Right kidney (tissue), 1 donor: ENCODE measurements at regions not wholly inside any gene's neighbourhood (a gene's known extent, or its start where the extent isn't known, plus 50 kb on each side); places are given as distances from the start of the nearest gene placed in this dataset.

ENCODE experiments used
- DNase-seq: peaks from one replicate; pipeline ENCODE4 v3.0.0-alpha.2; 2016

DNA sequence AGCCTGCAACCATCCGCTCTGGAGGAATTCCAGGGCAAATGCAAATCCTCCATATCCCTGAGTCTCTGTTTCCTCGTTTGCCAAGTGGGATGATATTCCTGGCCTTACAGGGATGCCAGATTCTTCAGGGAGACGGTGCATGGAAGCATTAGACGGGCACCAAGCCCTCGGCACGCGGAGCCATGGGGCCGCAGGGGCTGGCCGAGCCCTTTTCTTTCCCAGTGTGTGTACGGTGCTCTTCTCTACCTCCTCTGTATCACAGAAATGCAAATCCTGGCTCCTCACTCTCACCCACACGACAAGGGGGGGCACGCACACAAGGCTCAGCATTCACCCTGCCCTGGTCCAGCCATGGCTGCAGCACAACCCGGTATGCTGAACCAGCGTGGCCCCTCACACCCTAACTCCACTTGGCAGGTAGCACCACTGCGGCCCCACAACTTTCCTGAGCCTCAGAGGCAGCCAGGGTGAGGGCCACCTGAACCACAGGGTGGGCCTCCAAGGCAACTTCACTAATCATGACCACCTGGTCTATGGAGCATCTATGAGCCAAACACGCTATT is 64.1 kb upstream of the SALL3 start:
- no peak for DNase-seq

- DNase-seq = no peak
Observed at GRCh38 chr18:78918707-78919106, 60.9 kb upstream of the SALL3 start.

GRCh38 chr18:78919956-78920355 is 59.7 kb upstream of the SALL3 start:
- no peak for DNase-seq

DNA sequence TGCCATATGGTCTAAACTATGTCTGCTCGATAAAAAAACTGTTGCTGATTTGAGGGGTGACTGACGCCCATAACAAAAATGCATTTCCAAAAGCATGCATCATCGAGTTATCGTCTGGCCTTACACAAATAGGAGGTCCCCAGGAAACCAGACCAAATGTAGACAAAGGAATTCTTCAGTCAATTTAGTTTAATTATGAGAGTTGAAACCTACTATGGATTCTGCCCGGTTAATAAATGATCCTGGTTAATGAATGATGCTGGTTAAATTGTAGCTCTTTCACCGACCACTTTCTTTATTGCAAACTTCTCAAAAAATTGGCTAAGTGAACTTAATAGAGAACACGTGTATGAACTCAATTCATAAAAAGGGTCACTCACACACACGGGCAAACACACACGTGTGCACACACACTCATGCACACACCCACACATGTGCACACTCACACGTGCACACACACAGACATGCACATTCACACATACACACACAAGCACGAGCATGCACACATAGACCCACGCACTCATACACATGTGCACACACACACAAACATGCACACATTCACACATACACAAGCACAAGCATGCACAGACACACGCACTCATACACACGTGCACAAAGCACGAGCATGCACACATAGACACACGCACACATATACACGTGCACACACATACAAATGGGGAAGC is 59.0 kb upstream of the SALL3 start:
- peak; percentile 40 for DNase-seq

DNA sequence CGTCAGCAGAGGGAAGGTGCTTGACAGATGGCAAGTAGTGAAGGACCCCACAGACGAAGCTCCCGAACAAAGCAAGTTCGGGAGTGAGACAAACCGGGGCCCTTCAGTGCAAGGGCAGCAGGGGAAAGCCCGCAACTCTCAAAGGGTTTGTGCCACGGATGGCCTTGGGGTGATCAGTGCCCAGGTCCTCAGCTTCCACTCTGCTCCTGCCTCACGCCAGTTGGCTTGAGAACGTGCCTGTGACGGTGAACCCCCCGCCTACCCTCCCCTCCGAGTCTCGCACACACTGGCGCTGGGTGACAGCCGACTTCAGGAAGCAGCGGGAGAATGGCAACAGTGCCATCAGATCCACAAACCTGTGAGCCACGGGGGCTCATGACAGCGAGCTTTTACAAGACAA is 56.8 kb upstream of the SALL3 start:
- DNase-seq = no peak

- DNase-seq = no peak
Observed at GRCh38 chr18:78924301-78924700, 55.3 kb upstream of the SALL3 start.

DNA sequence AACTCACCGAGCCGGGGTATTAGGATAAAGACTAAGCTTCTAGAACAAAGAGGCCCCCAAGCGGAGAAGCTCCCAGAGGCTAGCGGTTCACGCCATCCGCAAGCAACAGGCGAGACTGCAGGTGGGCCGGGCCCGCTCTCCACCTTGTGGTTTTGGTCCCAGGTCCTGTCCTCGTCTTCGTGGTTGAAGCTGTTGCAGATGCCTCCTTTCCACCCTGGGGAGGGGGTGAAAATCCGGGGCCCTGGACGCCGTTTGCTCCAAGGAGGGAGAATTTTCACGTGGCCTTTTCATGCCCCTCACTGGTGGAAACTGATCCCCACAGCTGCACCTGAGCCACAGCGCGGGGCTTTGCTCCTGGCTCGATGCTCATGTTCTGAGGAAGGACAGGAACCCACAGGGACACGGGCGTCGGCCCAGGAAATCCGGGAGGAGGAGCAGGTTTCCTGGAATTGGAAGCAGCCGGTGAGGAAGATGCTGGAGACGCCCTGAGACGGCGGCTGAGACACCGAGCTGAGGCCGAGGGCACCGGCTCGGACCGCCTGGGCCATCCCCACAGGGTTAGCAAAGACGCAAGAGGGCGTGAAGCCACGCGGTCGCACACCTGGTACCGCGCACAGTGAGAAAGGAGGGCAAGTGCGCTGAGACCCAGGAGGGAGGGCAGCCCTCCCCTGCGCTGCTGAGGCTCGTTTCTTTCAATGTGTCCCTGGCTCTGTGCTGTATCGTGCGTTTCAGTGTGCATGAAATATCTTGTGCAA is 54.7 kb upstream of the SALL3 start:
- no peak for DNase-seq

- no peak for DNase-seq
Observed at GRCh38 chr18:78925557-78926242, 53.9 kb upstream of the SALL3 start.

DNA sequence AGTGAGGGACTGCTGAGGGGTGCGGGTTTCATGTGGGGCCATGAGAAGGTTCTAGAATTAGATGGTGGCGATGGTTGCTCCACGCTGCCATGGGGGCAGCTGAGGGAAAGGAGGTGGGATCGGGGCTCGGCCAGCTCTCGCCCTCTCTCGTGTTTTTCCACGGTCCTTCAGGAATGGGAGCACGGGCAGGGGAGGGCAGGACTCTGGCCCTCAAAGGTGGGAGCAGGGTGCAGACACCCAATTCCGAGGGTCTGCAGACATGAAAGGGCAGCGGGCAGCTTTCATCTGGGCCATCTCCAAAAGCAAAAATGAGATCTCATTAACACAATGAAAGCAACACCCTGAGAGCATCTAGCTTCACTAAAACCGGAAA is 53.4 kb upstream of the SALL3 start:
- no peak for DNase-seq

GRCh38 chr18:78927156-78927555 is 52.5 kb upstream of the SALL3 start:
- DNase-seq = no peak

DNA sequence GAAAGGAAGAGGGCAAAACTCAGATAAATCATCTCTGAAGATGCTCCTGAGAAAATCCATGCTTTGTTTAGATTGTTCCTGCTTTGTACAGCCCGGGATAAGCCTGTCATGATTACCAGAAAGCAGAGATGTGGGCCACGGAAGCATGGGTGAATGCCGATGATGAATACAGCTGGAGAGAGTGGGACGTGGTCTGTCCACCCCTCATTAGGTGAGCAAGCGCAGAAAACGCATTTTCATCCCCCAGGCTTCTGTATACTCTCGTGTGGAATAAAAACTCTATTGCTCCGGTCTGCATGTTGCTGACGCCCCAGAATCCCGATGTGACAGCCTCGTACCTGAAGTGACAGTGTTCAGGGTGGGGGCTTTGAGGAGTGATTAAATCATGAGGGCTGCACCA is 52.0 kb upstream of the SALL3 start:
- DNase-seq = no peak

- DNase-seq = no peak
Observed at GRCh38 chr18:78928076-78928475, 51.5 kb upstream of the SALL3 start.

DNA sequence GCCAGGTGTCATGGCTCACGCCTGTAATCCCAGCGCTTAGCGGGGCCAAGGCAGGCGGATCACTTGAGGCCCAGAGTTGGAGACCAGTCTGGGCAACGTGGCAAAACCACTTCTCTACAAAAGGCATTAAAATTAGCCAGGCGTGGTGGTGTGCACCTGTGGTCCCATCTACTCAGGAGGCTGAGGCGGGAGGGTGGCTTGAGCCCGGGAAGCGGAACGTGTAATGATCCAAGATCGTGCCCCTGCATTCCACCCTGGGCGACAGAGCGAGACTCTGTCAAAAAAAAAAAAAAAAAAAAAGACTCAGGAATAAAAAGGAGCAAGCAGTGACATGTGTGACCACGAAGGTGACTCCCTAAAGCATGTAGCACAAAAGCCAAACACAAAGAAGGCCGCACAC is 50.1 kb upstream of the SALL3 start:
- no peak for DNase-seq
